ENCODE measurements at regions not wholly inside any gene's neighbourhood (a gene's known extent, or its start where the extent isn't known, plus 50 kb on each side); places are given as distances from the start of the nearest gene placed in this dataset.

DNA sequence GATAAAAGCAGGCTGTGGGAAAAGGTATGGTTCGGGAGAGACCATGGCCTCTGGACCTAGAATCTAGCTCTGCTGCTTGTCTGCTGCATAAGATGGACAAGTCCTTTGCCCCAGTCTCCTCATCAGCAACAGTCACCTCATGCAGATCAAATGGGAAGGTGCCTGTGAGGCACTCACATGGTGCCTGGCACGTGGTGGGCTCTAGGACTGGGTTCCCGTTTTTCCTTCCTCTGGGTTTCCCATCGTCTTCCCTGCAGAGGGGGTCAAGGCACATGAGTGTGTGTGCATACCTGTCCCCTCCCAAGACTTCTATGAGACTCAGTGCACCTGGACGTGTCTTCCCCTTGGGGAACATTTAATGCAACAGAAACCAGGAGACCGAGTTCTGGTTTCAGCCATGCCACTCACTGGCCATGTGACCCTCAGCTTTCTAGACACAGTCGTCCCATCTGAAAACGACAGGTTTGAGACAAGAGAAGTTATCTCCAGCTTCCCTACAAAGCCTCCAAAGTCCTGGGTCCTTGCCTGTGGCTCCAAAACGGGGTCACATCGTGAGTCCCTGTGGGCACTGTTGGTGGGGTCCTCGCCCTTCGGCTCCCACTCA, 95.9 kb upstream of the NPTX2 start:
- no peaks in the 10 kb centered on the region for H3K79me2 ChIP-seq (ENCODE audit: control insufficient read depth in 1 of 2, insufficient read depth in 2 of 2, low read length in 2 of 2)
- no peak overlapping the region for H3K23ac ChIP-seq (ENCODE audit: insufficient read length)
- H3K4ac ChIP-seq (replicated peaks; ENCODE audit: insufficient read length, low read depth, low read length): no peak overlapping the region
- H3K14ac ChIP-seq (ENCODE audit: insufficient read length): no peak overlapping the region
- no peak overlapping the region for H2AFZ ChIP-seq (ENCODE audit: low read length)
- no peak overlapping the region for H3K56ac ChIP-seq (replicated peaks; ENCODE audit: insufficient read length, low read depth, low read length)
- no peaks in the 10 kb centered on the region for H3K23me2 ChIP-seq (ENCODE audit: low read depth, low read length)
- H4K5ac ChIP-seq (ENCODE audit: insufficient read length, low read depth, low read length): no peak overlapping the region
- ChIA-PET POLR2A (ENCODE audit: partially characterized antibody) (no interaction called here), CTCF (ENCODE audit: partially characterized antibody) (interaction anchor here (0.8 kb wide), 1 partner anchor 320 kb away, joined by 3 read pairs; no protein-coding TSS in a partner anchor)
- no peaks in the 10 kb centered on the region for H3K79me1 ChIP-seq (ENCODE audit: low read depth, low read length)
- H2AK5ac ChIP-seq (ENCODE audit: low read depth, low read length): no peak overlapping the region
- H3K9ac ChIP-seq (replicated peaks in 1 of 4; ENCODE audit: extremely low read depth in 1 of 4, low read depth in 3 of 4, low read length in 3 of 4): no peak overlapping the region
- no peak overlapping the region for H3K4me2 ChIP-seq (ENCODE audit: insufficient read depth in 1 of 2, low read depth in 2 of 2, low read length in 2 of 2)
- peaks cover 8 to 28% of the 10 kb centered on the region in 2 experiments for H3K9me3 ChIP-seq (ENCODE audit: insufficient read depth in 2 of 2, low read depth in 1 of 2, low read length in 1 of 2)
- H3K4me1 ChIP-seq (replicated peaks in 1 of 4; ENCODE audit: control insufficient read depth in 3 of 4, insufficient read depth in 4 of 4, low read length in 3 of 4): no peaks in the 10 kb centered on the region
- no peak overlapping the region for H2BK12ac ChIP-seq (ENCODE audit: low read depth, low read length)
- no peak overlapping the region for H2BK120ac ChIP-seq (replicated peaks; ENCODE audit: low read depth, low read length)
- H4K8ac ChIP-seq (ENCODE audit: extremely low read depth, insufficient read depth, low read length): no peak overlapping the region
- no peak for FAIRE-seq
- no peak for TF ChIP-seq SIRT6 (IDR thresholded peaks at IDR 0.05; ENCODE audit: low read length)
- TF ChIP-seq CEBPB (IDR thresholded peaks at IDR 0.05; ENCODE audit: low read depth, low read length): no peak
- no peak for TF ChIP-seq RAD21 (IDR thresholded peaks at IDR 0.05 in 1 of 2, conservative IDR thresholded peaks at IDR 0.05 in 1 of 2; ENCODE audit: low read depth in 2 of 2, low read length in 2 of 2)
- no peak for TF ChIP-seq NRF1 (IDR thresholded peaks at IDR 0.05; ENCODE audit: low read depth, low read length)
- no peak for TF ChIP-seq CBX5 (IDR thresholded peaks at IDR 0.05; ENCODE audit: low read depth, low read length)
- TF ChIP-seq HDAC2 (IDR thresholded peaks at IDR 0.05; ENCODE audit: borderline replicate concordance in 1 of 2, low read depth in 2 of 2, low read length in 2 of 2): no peak
- TF ChIP-seq MAX (IDR thresholded peaks at IDR 0.05): no peak
- no peak for TF ChIP-seq POU5F1 (IDR thresholded peaks at IDR 0.05; ENCODE audit: low read depth, low read length)
- TF ChIP-seq, protein P1, sequence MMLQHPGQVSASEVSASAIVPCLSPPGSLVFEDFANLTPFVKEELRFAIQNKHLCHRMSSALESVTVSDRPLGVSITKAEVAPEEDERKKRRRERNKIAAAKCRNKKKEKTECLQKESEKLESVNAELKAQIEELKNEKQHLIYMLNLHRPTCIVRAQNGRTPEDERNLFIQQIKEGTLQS (IDR thresholded peaks at IDR 0.05; ENCODE audit: insufficient read depth, low read depth, low read length): no peak
- TF ChIP-seq TAF1 (IDR thresholded peaks at IDR 0.05; ENCODE audit: low read depth, low read length): no peak
- no peak for TF ChIP-seq ASH2L (IDR thresholded peaks at IDR 0.05; ENCODE audit: low read length)
- TF ChIP-seq E2F6 (IDR thresholded peaks at IDR 0.05): no peak
- no peaks in the 10 kb centered on the region for H4K20me1 ChIP-seq (replicated peaks in 1 of 2; ENCODE audit: control insufficient read depth in 1 of 2, insufficient read depth in 2 of 2, low read length in 2 of 2)
- H4K91ac ChIP-seq (replicated peaks; ENCODE audit: insufficient read length, low read length): no peak overlapping the region
- WGBS, 2 experiments (ENCODE audit: extremely low coverage in 1 of 2, insufficient coverage in 1 of 2, insufficient read length in 1 of 2, insufficient replicate concordance in 2 of 2, low coverage in 1 of 2, low lambda C conversion rate in 2 of 2, missing lambda C conversion rate in 1 of 2): 91% methylated on average over 10 of the region's 12 CpGs; no CpG with 5 or more reads in 1 of the 2 experiments
- no peaks in the 10 kb centered on the region for H3K36me3 ChIP-seq (ENCODE audit: control insufficient read depth in 2 of 4, insufficient read depth in 4 of 4, low read length in 3 of 4)
- H3K27ac ChIP-seq (ENCODE audit: low read depth, low read length): no peak overlapping the region
- no peak overlapping the region for H2BK15ac ChIP-seq (ENCODE audit: low read length)
- H3K4me3 ChIP-seq (ENCODE audit: extremely low read depth in 1 of 4, insufficient read depth in 2 of 4, low read depth in 3 of 4, low read length in 4 of 4): no peak overlapping the region
- no peak overlapping the region for H2BK20ac ChIP-seq (ENCODE audit: low read length)
- no peak overlapping the region for H2BK5ac ChIP-seq (ENCODE audit: low read depth, low read length)
- no peak for DNase-seq (ENCODE audit: low read depth in 1 of 2, low spot score in 2 of 2)
- no peaks in the 10 kb centered on the region for H3K27me3 ChIP-seq (replicated peaks in 1 of 4; ENCODE audit: control insufficient read depth in 3 of 4, extremely low read depth in 1 of 4, insufficient read depth in 3 of 4, low read length in 3 of 4)
- H3K18ac ChIP-seq (ENCODE audit: extremely low read depth, low read length): no peak overlapping the region
